Activated T-cell treated with anti-CD3 and anti-CD28 coated beads for 48 hours (primary cell): ENCODE measurements at regions not wholly inside any gene's neighbourhood (a gene's known extent, or its start where the extent isn't known, plus 50 kb on each side); places are given as distances from the start of the nearest gene placed in this dataset.

Source experiments
- DNase-seq: peaks from one replicate; pipeline ENCODE4 v3.0.0-alpha.2; 2020; ENCODE audit warnings: low read depth

GRCh38 chr1:56222914-56223540 is 356.3 kb downstream of the PLPP3 start:
- no peak for DNase-seq

- no peak for DNase-seq
Measured at GRCh38 chr1:56220021-56220420, 359.3 kb downstream of the PLPP3 start.

GRCh38 chr1:56218023-56218422 is 361.3 kb downstream of the PLPP3 start:
- no peak for DNase-seq

GRCh38 chr1:56216218-56216617 is 363.1 kb downstream of the PLPP3 start:
- no peak for DNase-seq

GRCh38 chr1:56215771-56216170 is 363.6 kb downstream of the PLPP3 start:
- DNase-seq, result no peak

GRCh38 chr1:56215086-56215485 is 364.3 kb downstream of the PLPP3 start:
- DNase-seq, result no peak

- no peak for DNase-seq
Measured at GRCh38 chr1:56213068-56213467, 366.3 kb downstream of the PLPP3 start.

GRCh38 chr1:56212143-56212542 is 367.2 kb downstream of the PLPP3 start:
- no peak for DNase-seq

GRCh38 chr1:56206391-56206790 is 373.0 kb downstream of the PLPP3 start:
- no peak for DNase-seq

GRCh38 chr1:56204206-56204605 is 375.2 kb downstream of the PLPP3 start:
- DNase-seq, result no peak

GRCh38 chr1:56202796-56203492 is 376.4 kb downstream of the PLPP3 start:
- no peak for DNase-seq

- no peak for DNase-seq
Measured at GRCh38 chr1:56202186-56202585, 377.2 kb downstream of the PLPP3 start.

GRCh38 chr1:56200896-56201295 is 378.5 kb downstream of the PLPP3 start:
- no peak for DNase-seq

GRCh38 chr1:56200442-56200841 is 378.9 kb downstream of the PLPP3 start:
- no peak for DNase-seq

- no peak for DNase-seq
Measured at GRCh38 chr1:56199956-56200355, 379.4 kb downstream of the PLPP3 start.

- no peak for DNase-seq
Measured at GRCh38 chr1:56199061-56199460, 380.3 kb downstream of the PLPP3 start.

- DNase-seq, result no peak
Measured at GRCh38 chr1:56197946-56198345, 381.4 kb downstream of the PLPP3 start.

GRCh38 chr1:56196839-56197238 is 382.5 kb downstream of the PLPP3 start:
- no peak for DNase-seq

- no peak for DNase-seq
Measured at GRCh38 chr1:56194701-56195300, 384.6 kb downstream of the PLPP3 start.

- no peak for DNase-seq
Measured at GRCh38 chr1:56193656-56194055, 385.7 kb downstream of the PLPP3 start.

GRCh38 chr1:56191369-56191768 is 388.0 kb downstream of the PLPP3 start:
- no peak for DNase-seq

- DNase-seq, result no peak
Measured at GRCh38 chr1:56190806-56191365, 388.5 kb downstream of the PLPP3 start.
